Fibroblast of mammary gland (primary cell): ENCODE measurements at regions not wholly inside any gene's neighbourhood (a gene's known extent, or its start where the extent isn't known, plus 50 kb on each side); places are given as distances from the start of the nearest gene placed in this dataset.
A peak's percentile ranks its signal among the peaks of the same experiment; 100 is the strongest.

Source experiments
- DNase-seq: peaks from one replicate; pipeline ENCODE4 v3.0.0-alpha.2; 2010; ENCODE audit warnings: low read depth
- H3K4me3 ChIP-seq: 2 replicates; pipeline ENCODE4 v1.5.1; 2011; ENCODE audit warnings: low read depth, mild to moderate bottlenecking, low read length, moderate library complexity; ENCODE audit not compliant: control insufficient read depth
- CTCF ChIP-seq: conservative IDR thresholded peaks from 2 replicates; pipeline ENCODE4 v1.5.1; 2011; ENCODE audit warnings: low read depth, low read length, inconsistent platforms; ENCODE audit not compliant: control insufficient read depth, insufficient read depth

DNA sequence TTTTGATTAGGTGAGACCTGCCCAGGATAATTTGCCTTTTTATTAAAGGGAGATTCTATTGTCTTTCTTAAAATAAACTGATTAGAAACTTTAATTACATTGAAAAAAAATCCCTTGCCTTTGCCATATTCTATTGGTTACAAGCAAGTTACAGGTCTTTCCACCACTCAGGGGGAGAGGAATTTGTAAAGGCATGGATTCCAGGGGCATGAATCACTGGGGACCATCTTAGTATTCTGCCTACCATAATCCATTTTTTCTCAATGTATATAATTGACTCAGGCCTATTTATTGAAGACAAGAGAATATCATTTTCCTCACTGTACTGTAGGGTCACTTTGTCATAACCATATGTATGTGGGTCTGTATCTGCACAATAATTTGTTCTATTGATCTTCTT is 124.3 kb upstream of the PDE4B start:
- no peak for DNase-seq
- H3K4me3 ChIP-seq, result no peak overlapping the region
- TF ChIP-seq CTCF, result no peak

DNA sequence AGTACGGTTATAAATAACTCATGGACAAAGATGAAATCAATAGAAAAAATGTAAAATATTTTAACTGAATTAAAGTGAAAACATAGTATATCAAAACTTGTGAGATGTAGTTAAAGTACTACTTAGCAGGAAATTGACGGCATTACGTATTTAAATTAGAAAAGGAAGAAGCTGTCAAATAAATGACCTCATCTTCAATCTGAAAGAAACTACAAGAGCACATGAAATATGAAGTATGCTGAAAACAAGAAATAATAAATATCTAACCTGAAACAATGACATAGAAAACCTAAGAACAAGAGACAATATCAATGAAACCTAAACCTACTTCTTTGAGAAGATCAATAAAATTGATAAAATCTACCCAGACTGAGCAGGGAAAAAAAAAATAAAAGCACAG is 122.2 kb upstream of the PDE4B start:
- no peak for TF ChIP-seq CTCF
- no peak overlapping the region for H3K4me3 ChIP-seq
- no peak for DNase-seq

DNA sequence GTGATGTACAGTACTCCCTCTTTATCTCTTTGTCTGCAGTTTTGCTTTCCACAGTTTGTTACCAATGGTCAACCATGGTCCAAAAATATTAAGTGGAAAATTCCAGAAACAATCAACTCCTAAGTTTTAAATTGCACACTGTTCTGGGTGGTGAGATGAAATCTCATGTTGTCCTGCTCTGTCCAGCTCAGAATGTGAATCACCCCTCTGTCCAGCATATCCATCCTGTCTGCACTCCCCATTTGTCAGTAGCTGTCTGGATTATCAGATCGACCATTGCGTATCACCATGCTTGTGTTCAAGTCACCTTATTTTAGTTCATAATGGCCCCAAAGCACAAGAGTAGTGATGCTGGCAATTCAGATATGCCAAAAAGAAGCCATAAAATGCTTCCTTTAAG is 118.2 kb upstream of the PDE4B start:
- no peak overlapping the region for H3K4me3 ChIP-seq
- TF ChIP-seq CTCF, result no peak
- no peak for DNase-seq

DNA sequence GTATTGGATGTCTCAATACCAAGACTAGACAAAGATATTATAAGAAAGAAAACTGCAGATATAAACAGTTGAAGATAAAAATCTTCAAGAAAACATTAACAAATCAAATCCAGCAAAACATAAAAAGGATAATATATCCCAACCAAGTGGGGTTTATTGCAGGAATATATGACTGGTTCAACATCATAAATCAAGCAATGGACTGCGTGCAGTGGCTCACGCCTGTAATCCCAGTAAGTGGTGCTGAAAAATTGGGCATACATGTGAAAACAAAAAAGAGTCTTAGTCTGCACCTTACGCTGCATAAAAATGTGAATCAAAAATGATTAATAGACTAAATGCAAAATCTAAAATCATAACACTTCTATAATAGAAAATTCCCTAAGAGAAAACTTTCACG is 112.9 kb upstream of the PDE4B start:
- DNase-seq, result no peak
- no peak for TF ChIP-seq CTCF
- H3K4me3 ChIP-seq, result no peak overlapping the region

DNA sequence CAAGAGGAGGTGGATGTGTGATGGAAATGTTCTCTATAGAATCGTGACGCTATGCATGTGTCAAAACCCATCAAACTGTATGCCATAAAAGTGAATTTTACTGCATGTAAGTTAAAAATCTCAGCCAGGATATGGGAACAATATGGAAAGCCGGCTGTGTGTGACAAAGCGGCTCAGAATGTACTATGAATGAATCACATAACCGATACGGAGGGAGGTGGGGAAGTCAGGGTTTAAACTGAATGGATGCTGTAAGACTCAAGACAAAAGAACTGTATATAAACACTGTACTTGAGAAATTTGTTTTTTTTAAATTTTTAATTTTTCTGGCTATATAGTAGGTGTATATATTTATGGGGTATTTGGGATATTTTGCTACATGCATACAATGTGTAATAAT is 111.6 kb upstream of the PDE4B start:
- DNase-seq, result peak; percentile 59
- no peak overlapping the region for H3K4me3 ChIP-seq
- TF ChIP-seq CTCF, result no peak

- no peak overlapping the region for H3K4me3 ChIP-seq
- TF ChIP-seq CTCF, result peak; percentile 97
- peak; percentile 70 for DNase-seq
Observed at GRCh38 chr1:65687428-65688214, 105.1 kb upstream of the PDE4B start.

DNA sequence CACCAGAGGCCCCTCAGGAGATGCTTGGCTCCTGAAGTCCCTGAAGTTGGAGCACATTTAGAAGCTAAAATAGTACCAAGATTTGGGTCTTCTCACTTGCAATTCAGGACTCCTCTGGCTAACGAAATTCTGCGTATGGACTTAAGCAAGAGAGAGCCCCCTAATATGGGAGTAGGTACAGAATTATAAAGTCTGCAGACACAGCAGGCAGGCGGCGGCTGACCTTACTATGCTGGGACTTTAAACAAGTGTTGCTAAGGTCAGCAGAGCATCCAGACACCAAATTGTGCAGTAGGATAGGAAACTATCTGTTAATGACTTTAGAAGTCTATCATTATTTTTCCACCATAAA is 104.5 kb upstream of the PDE4B start:
- DNase-seq, result no peak
- no peak for TF ChIP-seq CTCF
- no peak overlapping the region for H3K4me3 ChIP-seq
